ENCODE measurements at regions not wholly inside any gene's neighbourhood (a gene's known extent, or its start where the extent isn't known, plus 50 kb on each side); places are given as distances from the start of the nearest gene placed in this dataset.

- Mint-ChIP-seq H3K4me3 (no peak overlapping the region), H3K27me3 (no peaks in the 10 kb centered on the region)
Observed at GRCh38 chr9:68654075-68654474, 51.0 kb upstream of the PIP5K1B start.

More at GRCh38 chr9:68654075-68654474, 51.0 kb upstream of the PIP5K1B start:
- peaks cover 18 to 46% (median 35%) of the 10 kb centered on the region in 3 donors for H3K4me1 Mint-ChIP-seq
- no peaks in the 10 kb centered on the region for H3K9me3 Mint-ChIP-seq
- H3K27ac Mint-ChIP-seq, result no peak overlapping the region
- no peak for ATAC-seq (ENCODE audit: low read depth in 2 of 2)
- no peak for DNase-seq
- H3K36me3 Mint-ChIP-seq, result no peaks in the 10 kb centered on the region

All from naive B cell (primary cell).